ENCODE measurements at regions not wholly inside any gene's neighbourhood (a gene's known extent, or its start where the extent isn't known, plus 50 kb on each side); places are given as distances from the start of the nearest gene placed in this dataset.

- TF ChIP-seq CTCF (IDR thresholded peaks at IDR 0.05; ENCODE audit: low read length, missing control alignments), result no peak
- no peak overlapping the region for H3K4me3 ChIP-seq (replicated peaks; ENCODE audit: low read depth, low read length)
- no peak for DNase-seq (ENCODE audit: low read depth)
Observed at GRCh38 chr12:30218073-30218472, 434.3 kb upstream of the TMTC1 start.

GRCh38 chr12:30213166-30213565 lies 429.4 kb upstream of the TMTC1 start:
- no peak for DNase-seq (ENCODE audit: low read depth)
- no peak overlapping the region for H3K4me3 ChIP-seq (replicated peaks; ENCODE audit: low read depth, low read length)
- TF ChIP-seq CTCF (IDR thresholded peaks at IDR 0.05; ENCODE audit: low read length, missing control alignments), result no peak

- TF ChIP-seq CTCF (IDR thresholded peaks at IDR 0.05; ENCODE audit: low read length, missing control alignments), result no peak
- no peak overlapping the region for H3K4me3 ChIP-seq (replicated peaks; ENCODE audit: low read depth, low read length)
- no peak for DNase-seq (ENCODE audit: low read depth)
Observed at GRCh38 chr12:30211743-30212142, 428.0 kb upstream of the TMTC1 start.

DNA sequence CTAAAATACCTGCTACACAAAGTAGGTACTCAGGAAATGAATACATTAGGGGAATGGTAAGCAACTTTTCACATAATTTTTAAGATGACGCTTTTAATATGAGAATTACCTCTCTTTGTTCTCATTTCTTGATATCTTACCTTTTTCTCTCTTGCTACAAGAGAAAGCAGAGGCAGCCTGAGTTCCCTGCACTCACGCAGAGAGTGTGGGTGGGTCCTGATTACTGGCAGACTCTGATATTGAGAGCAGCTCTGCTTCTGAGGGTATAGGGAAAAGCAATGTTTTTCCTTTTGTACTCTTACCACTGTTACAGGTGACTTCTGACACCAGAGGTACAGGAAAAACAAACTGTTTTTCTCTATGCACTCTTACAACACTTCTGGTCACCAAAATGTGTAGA lies 420.2 kb upstream of the TMTC1 start:
- no peak for TF ChIP-seq CTCF (IDR thresholded peaks at IDR 0.05; ENCODE audit: low read length, missing control alignments)
- no peak overlapping the region for H3K4me3 ChIP-seq (replicated peaks; ENCODE audit: low read depth, low read length)
- DNase-seq (ENCODE audit: low read depth), result no peak

GRCh38 chr12:30202521-30203254 lies 418.9 kb upstream of the TMTC1 start:
- TF ChIP-seq CTCF (IDR thresholded peaks at IDR 0.05; ENCODE audit: low read length, missing control alignments), result no peak

GRCh38 chr12:30201301-30202160 lies 417.8 kb upstream of the TMTC1 start:
- peak overlapping the region; percentile 29 for H3K4me3 ChIP-seq (replicated peaks; ENCODE audit: low read depth, low read length)
- peak; percentile 22 for DNase-seq (ENCODE audit: low read depth)
- peak; percentile 10 for TF ChIP-seq CTCF (IDR thresholded peaks at IDR 0.05; ENCODE audit: low read length, missing control alignments)

More at GRCh38 chr12:30202521-30203254, 418.9 kb upstream of the TMTC1 start:
- no peak overlapping the region for H3K4me3 ChIP-seq (replicated peaks; ENCODE audit: low read depth, low read length)
- DNase-seq (ENCODE audit: low read depth), result no peak

All from fibroblast of pulmonary artery (primary cell).